ENCODE measurements at regions not wholly inside any gene's neighbourhood (a gene's known extent, or its start where the extent isn't known, plus 50 kb on each side); places are given as distances from the start of the nearest gene placed in this dataset.

GRCh38 chr2:122445003-122445402, 689.6 kb downstream of the TSN start:
- DNase-seq = no peak

GRCh38 chr2:122446761-122447160, 691.3 kb downstream of the TSN start:
- DNase-seq = no peak

DNA sequence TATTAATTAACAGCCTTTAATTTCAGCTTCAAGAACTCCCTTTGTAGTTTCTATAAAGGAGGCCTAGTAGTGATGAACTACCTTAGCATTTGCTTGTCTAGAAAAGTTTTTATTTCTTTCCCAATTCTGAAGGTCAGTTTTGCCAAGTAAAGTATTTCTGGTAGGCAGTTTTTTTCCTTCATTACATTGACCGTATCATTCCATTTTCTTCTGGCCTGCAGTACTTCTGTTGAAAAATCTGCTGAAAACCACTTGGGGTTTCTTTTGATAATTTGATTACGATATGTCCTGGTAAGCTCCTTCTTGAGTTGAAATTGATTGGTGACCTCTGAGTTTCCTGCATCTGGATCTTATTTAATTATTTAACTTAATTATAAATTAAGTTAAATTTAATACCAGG, 691.8 kb downstream of the TSN start:
- no peak for DNase-seq

DNA sequence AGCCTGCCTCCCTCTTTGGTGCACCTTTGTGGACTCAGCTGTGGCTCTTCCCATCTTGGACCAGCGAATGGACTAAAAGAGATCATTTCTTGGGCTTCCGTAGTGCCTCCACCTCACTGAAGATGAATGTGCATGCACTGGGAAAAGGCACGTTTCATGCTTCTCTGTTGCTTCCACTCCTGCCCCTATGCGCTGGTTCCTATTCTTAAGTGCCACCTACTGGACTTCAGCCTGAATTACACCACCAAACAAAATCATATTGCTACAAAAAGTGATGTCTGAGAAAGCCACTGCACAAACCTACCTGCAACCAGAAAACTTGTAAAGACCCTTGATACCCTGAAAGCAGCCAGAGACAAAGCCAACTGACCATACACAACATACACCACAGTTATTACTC, 695.6 kb downstream of the TSN start:
- DNase-seq = peak; percentile 6 to 9

- no peak for DNase-seq
These were observed 696.2 kb downstream of the TSN start for GRCh38 chr2:122451697-122452096.

GRCh38 chr2:122469147-122469546, 713.7 kb downstream of the TSN start:
- DNase-seq = no peak

- DNase-seq = no peak
These were observed 716.3 kb downstream of the TSN start for GRCh38 chr2:122471753-122472152.

GRCh38 chr2:122478117-122478516, 722.7 kb downstream of the TSN start:
- DNase-seq = no peak

DNA sequence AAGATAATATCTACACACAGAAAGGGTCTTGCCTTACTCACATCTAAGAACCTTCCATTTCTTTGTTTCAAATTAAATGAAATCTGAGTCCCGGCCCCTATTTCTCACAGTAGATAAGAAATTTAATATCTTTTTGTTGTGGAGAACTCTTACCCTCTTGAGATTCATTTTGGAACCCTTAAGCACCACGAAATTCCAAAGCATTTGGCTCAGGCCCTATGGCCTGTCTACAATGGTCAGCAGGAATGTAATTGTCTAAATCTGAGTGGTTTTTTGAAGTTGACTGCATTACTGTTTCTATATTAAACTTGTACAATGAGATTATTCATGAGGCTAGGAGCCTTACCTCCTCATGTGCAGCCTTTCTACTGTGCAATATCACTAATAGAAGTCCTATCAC, 723.3 kb downstream of the TSN start:
- no peak for DNase-seq

GRCh38 chr2:122480501-122481243, 725.2 kb downstream of the TSN start:
- DNase-seq = no peak

- DNase-seq = no peak
These were observed 725.8 kb downstream of the TSN start for GRCh38 chr2:122481244-122481622.

GRCh38 chr2:122481717-122482116, 726.3 kb downstream of the TSN start:
- DNase-seq = no peak

DNA sequence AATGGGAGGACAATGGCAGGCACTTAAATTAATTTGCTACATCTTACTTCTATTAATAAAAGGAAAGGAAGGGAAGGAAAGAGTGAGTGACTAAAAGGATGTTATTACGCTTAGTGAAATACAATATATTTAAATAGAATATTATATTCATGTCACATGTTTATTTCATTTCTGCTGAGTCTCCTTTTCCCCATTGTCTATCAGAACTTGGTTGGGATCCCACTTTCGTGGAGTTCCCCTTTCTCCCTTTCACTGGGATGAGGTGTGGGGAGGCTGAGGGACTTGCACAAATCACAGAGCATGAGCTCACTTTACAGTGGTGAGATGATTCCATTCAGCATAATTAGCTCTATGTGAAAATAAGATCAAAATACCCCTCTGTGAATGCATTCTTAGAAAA, 730.6 kb downstream of the TSN start:
- no peak for DNase-seq

DNA sequence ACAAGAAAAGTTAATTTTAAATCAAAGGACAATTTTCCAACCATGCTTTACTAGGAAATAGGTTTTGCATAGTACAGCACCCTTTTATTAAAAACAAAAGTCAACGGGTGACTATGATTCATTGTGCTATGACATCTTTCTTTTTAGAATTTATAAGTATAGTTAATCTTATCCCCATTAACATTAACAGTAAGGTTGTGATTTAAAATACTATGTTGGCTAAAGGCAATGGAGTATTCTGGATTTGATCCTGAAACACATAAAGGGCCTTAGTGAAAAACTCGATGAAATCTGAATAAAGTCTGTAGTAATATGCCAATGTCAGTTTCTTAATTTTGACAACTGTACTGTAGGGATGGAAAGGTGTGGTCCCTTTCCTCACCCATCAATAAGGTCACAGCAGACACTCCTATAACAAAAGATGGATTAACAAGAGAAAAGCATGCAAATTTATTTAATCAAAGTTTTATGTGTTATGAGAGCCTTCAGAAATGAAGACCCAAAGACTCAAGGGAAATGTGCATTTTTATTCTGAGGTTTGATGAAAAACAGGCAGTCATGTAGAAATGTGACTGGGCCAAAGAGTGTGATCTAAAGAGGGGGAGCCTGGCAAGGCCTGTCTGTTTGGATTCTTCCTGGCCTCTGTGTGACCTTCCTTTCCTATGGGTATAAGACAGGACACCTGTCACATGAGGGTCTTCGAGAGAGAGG, 731.4 kb downstream of the TSN start:
- no peak for DNase-seq

DNA sequence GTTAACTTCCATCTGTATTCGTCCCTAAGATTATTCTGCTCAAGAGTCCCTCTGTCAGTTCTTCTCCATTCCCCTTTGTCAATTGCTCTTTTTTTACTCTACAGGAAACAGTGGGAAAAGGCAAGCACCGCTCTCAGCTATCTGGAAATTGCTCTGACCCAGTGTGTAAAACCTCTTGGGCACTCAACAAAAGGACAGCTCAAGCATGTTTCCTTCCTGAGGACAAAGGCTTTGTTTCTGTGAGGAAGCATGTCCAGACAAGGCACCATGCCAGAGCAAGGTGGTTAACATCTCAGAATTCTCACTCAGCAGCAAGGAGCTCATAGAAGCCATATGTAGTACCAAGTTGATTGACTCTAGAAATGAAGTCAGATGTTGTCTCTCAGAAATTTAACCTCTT, 735.6 kb downstream of the TSN start:
- no peak for DNase-seq

DNA sequence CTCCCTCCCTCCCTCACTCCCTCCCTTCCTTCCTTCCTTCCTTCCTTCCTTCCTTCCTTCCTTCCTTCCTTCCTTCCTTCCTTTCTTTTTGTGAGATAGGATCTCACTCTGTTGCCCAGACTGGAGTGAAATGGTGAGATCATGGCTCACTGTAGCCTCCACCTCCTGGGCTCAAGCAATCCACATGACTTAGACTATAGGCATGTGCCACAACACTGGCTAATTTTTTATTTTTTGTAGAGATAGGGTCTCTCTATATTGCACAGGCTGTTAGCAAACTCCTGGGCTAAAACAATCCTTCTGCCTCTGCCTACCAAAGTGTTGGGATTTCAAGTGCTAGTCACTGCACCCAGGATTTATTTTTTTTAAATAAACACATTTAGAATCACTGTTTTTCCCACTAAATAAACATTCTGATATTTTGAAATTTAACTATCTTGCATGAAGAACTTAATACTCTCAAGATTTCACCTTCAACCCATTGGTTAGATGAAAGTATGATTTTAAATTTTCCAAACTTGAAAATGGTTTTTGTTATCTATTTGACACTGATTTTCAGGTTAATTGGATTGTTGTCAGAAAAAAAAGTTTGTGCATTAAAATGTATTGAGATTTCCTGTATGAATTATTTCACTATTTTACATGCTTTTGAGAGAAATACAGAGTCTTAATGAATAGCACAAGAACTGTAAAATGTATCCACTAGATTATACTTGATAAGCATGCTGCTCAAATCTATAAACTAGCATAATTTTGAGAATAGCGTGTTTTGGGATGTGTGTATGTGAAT, 745.1 kb downstream of the TSN start:
- DNase-seq = no peak

DNA sequence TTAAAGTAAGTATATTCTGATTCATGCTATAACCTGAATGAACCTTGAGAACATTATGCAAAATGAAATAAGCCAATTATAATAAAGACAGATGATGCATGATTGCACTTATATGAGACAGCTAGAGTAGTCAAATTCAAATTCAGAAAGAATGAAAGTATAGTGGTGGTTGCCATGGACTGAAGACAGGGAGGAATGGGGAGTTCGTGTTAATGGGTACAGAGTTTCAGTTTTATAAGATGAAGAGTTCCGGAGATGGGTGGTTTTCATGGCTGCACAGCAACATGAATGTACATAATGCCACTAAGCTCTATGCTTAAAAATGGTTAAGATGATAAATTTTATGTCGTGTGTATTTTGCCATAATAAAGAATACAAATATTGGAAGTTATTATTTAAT, 751.2 kb downstream of the TSN start:
- DNase-seq = no peak

- no peak for DNase-seq
These were observed 751.8 kb downstream of the TSN start for GRCh38 chr2:122507261-122507660.

- no peak for DNase-seq
These were observed 756.6 kb downstream of the TSN start for GRCh38 chr2:122512091-122512490.

GRCh38 chr2:122514451-122514996, 759.1 kb downstream of the TSN start:
- no peak for DNase-seq

GRCh38 chr2:122515731-122516290, 760.4 kb downstream of the TSN start:
- no peak for DNase-seq

DNA sequence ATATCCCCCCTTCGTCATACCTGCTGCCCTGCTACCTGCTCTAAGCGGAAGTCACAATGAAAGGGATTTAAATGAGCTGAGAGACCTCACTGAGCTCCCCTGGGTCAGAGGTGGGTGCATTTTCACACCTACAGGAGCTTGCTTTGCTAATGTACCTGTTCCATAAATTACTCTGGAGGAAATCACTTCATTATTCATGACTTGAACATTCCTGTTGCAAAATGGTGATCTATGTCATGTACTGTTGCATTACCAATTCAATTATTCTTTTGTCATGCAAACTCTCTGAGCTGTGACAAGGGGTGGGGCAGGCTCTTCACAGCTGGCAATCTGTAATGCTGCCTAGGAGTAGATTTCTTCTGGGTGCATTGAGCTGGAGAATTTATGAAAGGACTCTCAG, 761.3 kb downstream of the TSN start:
- DNase-seq = no peak

- peak; percentile 1 to 24 for DNase-seq
These were observed 763.9 kb downstream of the TSN start for GRCh38 chr2:122519366-122519765.

All from AML-193 (cell line).